DOHH2 (cell line): ENCODE measurements at regions not wholly inside any gene's neighbourhood (a gene's known extent, or its start where the extent isn't known, plus 50 kb on each side); places are given as distances from the start of the nearest gene placed in this dataset.

Experiments
- H3F3A ChIP-seq: fragments of 200-600 bp; sonication (generic), shearing (Covaris generic); 2 replicates; pipeline ENCODE4 v1.6.0; 2016; ENCODE audit warnings: antibody characterized with exemption, mild to moderate bottlenecking; ENCODE audit not compliant: control insufficient read depth, insufficient read depth
- H3K27ac ChIP-seq: fragments of 200-600 bp; sonication (generic); 2 replicates; pipeline ENCODE4 v1.5.1; 2014; ENCODE audit warnings: low read depth, mild to moderate bottlenecking, low read length, moderate library complexity
- H3K27me3 ChIP-seq: fragments of 200-600 bp; sonication (generic); 2 replicates; pipeline ENCODE4 v1.6.1; 2014; ENCODE audit warnings: mild to moderate bottlenecking, low read length, mixed read lengths; ENCODE audit not compliant: control insufficient read depth
- H3K36me3 ChIP-seq: fragments of 200-600 bp; sonication (generic); 2 replicates; pipeline ENCODE4 v1.6.1; 2014; ENCODE audit warnings: mild to moderate bottlenecking, low read length, moderate library complexity, mixed read lengths; ENCODE audit not compliant: control insufficient read depth
- H3K4me1 ChIP-seq: fragments of 200-600 bp; sonication (generic); 2 replicates; pipeline ENCODE4 v1.6.1; 2014; ENCODE audit warnings: mild to moderate bottlenecking, low read length, mixed read lengths; ENCODE audit not compliant: control insufficient read depth
- H3K4me2 ChIP-seq: fragments of 200-600 bp; sonication (generic); 2 replicates; pipeline ENCODE4 v1.6.0; 2014; ENCODE audit warnings: mild to moderate bottlenecking, low read length, moderate library complexity
- H3K4me3 ChIP-seq: fragments of 200-600 bp; sonication (generic); 2 replicates; pipeline ENCODE4 v1.5.1; 2014; ENCODE audit warnings: mild to moderate bottlenecking, low read length, mixed read lengths
- H3K79me2 ChIP-seq: fragments of 200-600 bp; sonication (generic); 2 replicates; pipeline ENCODE4 v1.6.1; 2014; ENCODE audit warnings: mild to moderate bottlenecking, low read length, mixed read lengths; ENCODE audit not compliant: control insufficient read depth
- H3K9me2 ChIP-seq: fragments of 200-600 bp; sonication (generic); replicated peaks from 2 replicates; pipeline ENCODE4 v1.6.1; 2014; ENCODE audit warnings: mild to moderate bottlenecking, low read length, mixed read lengths; ENCODE audit not compliant: control insufficient read depth
- H3K9me3 ChIP-seq: fragments of 200-600 bp; sonication (generic); 2 replicates; pipeline ENCODE4 v1.6.1; 2014; ENCODE audit warnings: antibody characterized with exemption, low read length, mixed read lengths; ENCODE audit not compliant: control insufficient read depth, insufficient read depth
- H4K20me1 ChIP-seq: fragments of 200-600 bp; sonication (generic); 2 replicates; pipeline ENCODE4 v1.6.0; 2014; ENCODE audit warnings: low read depth, mild to moderate bottlenecking, antibody characterized with exemption, low read length, moderate library complexity; ENCODE audit not compliant: control insufficient read depth, insufficient read depth
- CTCF ChIP-seq: fragments of 200-600 bp; sonication (generic); IDR thresholded peaks from one replicate; pipeline ENCODE4 v1.5.1; 2014; ENCODE audit warnings: antibody characterized with exemption, mild to moderate bottlenecking, low read depth, low read length; ENCODE audit not compliant: poor library complexity, severe bottlenecking
- EZH2phosphoT487 ChIP-seq: fragments of 200-600 bp; sonication (generic); IDR thresholded peaks from 2 replicates; pipeline ENCODE4 v1.6.1; 2017; ENCODE audit warnings: borderline replicate concordance, mild to moderate bottlenecking, antibody characterized with exemption, low read length, moderate library complexity, mixed read lengths

DNA sequence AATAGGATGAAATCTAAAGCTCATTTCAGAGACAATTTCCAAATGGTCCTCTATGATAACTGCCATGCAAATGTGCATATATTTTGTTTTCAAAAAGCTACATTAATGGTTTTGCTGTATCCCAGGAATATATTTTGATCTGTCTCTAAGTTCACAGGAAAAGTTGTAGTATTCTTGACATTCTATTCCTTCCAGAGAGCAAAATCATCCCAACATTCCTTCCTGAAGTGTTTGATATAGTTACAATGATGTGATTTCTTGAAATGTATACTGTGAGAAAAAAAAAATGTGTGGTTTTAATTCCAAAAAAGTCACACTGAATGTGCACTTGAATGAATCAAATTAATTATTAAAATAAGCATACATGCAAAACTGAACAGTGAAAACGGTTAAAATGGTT, 996.0 kb upstream of the CITED2 start:
- no peak overlapping the region for H3K4me3 ChIP-seq
- H3K79me2 ChIP-seq = no peaks in the 10 kb centered on the region
- H3K27me3 ChIP-seq = no peaks in the 10 kb centered on the region
- no peaks in the 10 kb centered on the region for H3K36me3 ChIP-seq
- no peaks in the 10 kb centered on the region for H3F3A ChIP-seq
- no peak for TF ChIP-seq CTCF
- TF ChIP-seq EZH2phosphoT487 = no peak
- H3K9me3 ChIP-seq = no peaks in the 10 kb centered on the region
- no peak overlapping the region for H3K27ac ChIP-seq
- no peak overlapping the region for H3K4me2 ChIP-seq
- no peaks in the 10 kb centered on the region for H3K9me2 ChIP-seq
- H3K4me1 ChIP-seq = no peaks in the 10 kb centered on the region
- no peaks in the 10 kb centered on the region for H4K20me1 ChIP-seq

DNA sequence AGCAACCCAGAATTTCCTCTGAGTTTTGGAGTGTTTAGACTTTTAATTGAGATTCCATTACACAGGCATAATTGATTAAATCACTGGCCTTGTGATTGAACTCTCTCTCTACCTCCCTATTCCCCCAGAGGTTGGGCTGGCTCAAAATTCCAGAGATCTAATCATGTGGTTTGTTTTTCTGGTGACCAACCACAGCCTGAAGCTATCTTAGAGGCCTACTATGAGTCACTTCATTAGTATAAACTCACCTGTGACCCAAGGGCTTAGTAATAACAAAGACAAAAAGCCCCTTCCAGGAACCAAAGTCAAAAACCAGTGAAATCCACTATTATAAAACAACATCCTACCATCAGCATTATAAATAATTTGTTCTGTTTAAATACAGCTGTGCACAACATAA, 992.5 kb upstream of the CITED2 start:
- no peaks in the 10 kb centered on the region for H3K79me2 ChIP-seq
- no peak overlapping the region for H3K4me3 ChIP-seq
- H3K9me2 ChIP-seq = no peaks in the 10 kb centered on the region
- no peaks in the 10 kb centered on the region for H3K4me1 ChIP-seq
- H3F3A ChIP-seq = no peaks in the 10 kb centered on the region
- no peaks in the 10 kb centered on the region for H3K36me3 ChIP-seq
- no peak overlapping the region for H3K4me2 ChIP-seq
- H3K27me3 ChIP-seq = no peaks in the 10 kb centered on the region
- no peak overlapping the region for H3K27ac ChIP-seq
- no peaks in the 10 kb centered on the region; the same call in 1 of the 2 replicates for H3K9me3 ChIP-seq
- no peak for TF ChIP-seq CTCF
- no peak for TF ChIP-seq EZH2phosphoT487
- H4K20me1 ChIP-seq = no peaks in the 10 kb centered on the region

DNA sequence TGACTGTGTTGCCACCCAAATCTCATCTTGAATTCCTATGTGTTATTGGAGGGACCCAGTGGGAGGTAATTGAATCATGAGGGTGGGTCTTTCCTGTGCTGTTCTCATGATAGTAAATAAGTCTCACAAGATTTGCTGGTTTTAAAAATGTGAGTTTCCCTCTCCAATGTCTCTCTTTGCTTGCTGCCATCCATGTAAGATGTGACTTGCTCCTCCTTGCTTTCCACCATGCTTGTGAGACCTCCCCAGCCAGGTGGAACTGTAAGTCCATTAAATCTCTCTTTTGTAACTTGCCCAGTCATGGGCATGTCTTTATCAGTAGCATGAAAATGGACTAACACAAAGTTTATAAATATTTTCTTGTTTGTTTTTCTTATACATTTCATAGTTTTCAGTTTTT, 990.5 kb upstream of the CITED2 start:
- H3K79me2 ChIP-seq = no peaks in the 10 kb centered on the region
- no peaks in the 10 kb centered on the region for H3K27me3 ChIP-seq
- H3K4me2 ChIP-seq = no peak overlapping the region
- no peak overlapping the region for H3K27ac ChIP-seq
- H3K4me1 ChIP-seq = no peaks in the 10 kb centered on the region
- H3K9me2 ChIP-seq = no peaks in the 10 kb centered on the region
- no peaks in the 10 kb centered on the region for H3K36me3 ChIP-seq
- TF ChIP-seq EZH2phosphoT487 (no peak), CTCF (no peak)
- no peaks in the 10 kb centered on the region for H4K20me1 ChIP-seq
- H3K4me3 ChIP-seq = no peak overlapping the region
- H3K9me3 ChIP-seq = no peaks in the 10 kb centered on the region; the same call in 1 of the 2 replicates
- no peaks in the 10 kb centered on the region for H3F3A ChIP-seq

DNA sequence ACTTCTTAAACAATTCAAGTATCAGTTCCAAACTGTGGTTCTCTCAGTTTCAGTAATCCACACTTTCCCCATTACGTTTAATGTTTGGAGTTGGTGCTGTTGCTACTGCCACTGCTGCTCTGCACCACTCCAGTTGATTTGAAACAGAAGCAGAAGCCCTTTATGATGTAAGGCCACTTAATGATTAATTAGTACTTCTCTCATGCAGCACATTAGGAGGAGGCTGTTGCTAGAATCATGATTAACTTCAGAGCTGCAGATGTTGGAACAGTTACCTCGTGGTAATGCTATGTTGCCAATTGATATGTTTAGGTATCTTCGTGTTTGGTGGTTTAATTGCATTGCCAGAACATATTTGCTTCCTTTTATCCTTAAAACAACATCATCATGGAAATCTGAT, 986.2 kb upstream of the CITED2 start:
- Histone ChIP-seq H3K9me3 (no peaks in the 10 kb centered on the region; the same call in 1 of the 2 replicates), H3K4me1 (no peaks in the 10 kb centered on the region), H3K79me2 (no peaks in the 10 kb centered on the region), H3F3A (no peaks in the 10 kb centered on the region), H3K4me2 (no peak overlapping the region), H3K27me3 (no peaks in the 10 kb centered on the region), H3K9me2 (no peaks in the 10 kb centered on the region), H3K27ac (no peak overlapping the region), H4K20me1 (no peaks in the 10 kb centered on the region), H3K4me3 (no peak overlapping the region), H3K36me3 (no peaks in the 10 kb centered on the region)
- TF ChIP-seq EZH2phosphoT487 (no peak), CTCF (no peak)
